IMR-90 (cell line): ENCODE measurements at regions not wholly inside any gene's neighbourhood (a gene's known extent, or its start where the extent isn't known, plus 50 kb on each side); places are given as distances from the start of the nearest gene placed in this dataset.

Source experiments
- ATAC-seq: fragments of 200-7000 bp; cut with Tn5 transposase; 2 replicates; pipeline ENCODE4 v1.9.1; 2020; ENCODE audit warnings: low read depth, mild to moderate bottlenecking, moderate library complexity
- BruUV-seq: library from RNA; stranded (reverse); fragments of 400-500 nt; replicated peaks from 2 replicates; lab custom pipeline; 2021; lab: Mats Ljungman, UMichigan
- CTCF ChIA-PET: fragments of 300-600 bp; formaldehyde crosslinking; extraction: SDS; loops from one replicate; lab custom pipeline; 2021; ENCODE audit warnings: antibody characterized with exemption; lab: Yijun Ruan, JAX
- POLR2A ChIA-PET: fragments of 300-600 bp; sonication (Branson Sonifier 250); formaldehyde crosslinking; loops from one replicate; lab custom pipeline; 2022; ENCODE audit warnings: antibody characterized with exemption; ENCODE audit not compliant: unreplicated experiment; lab: Charles Lee
- DNase-seq: peaks from one replicate; pipeline ENCODE4 v3.0.0; 2013
- H2AFZ ChIP-seq: replicated peaks from 2 replicates; pipeline ENCODE3; 2013; ENCODE audit warnings: low read length, mild to moderate bottlenecking; ENCODE audit not compliant: poor library complexity
- H2AK5ac ChIP-seq: 2 replicates; pipeline ENCODE4 v1.6.1; 2013; ENCODE audit warnings: low read depth, low read length, inconsistent platforms
- H2AK9ac ChIP-seq: replicated peaks from 2 replicates; pipeline ENCODE3; 2013; ENCODE audit warnings: mild to moderate bottlenecking, low read depth, low read length, moderate library complexity; ENCODE audit not compliant: poor library complexity
- H2BK120ac ChIP-seq: 2 replicates; pipeline ENCODE4 v1.6.1; 2013; ENCODE audit warnings: low read depth, low read length, inconsistent platforms
- H2BK15ac ChIP-seq: 3 replicates; pipeline ENCODE4 v1.6.1; 2013; ENCODE audit warnings: low read depth, low read length, inconsistent platforms
- H2BK20ac ChIP-seq: 2 replicates; pipeline ENCODE4 v1.6.1; 2013; ENCODE audit warnings: low read depth, mild to moderate bottlenecking, inconsistent platforms, low read length, moderate library complexity
- H2BK5ac ChIP-seq: 2 replicates; pipeline ENCODE4 v1.6.1; 2013; ENCODE audit warnings: mild to moderate bottlenecking, low read depth, low read length, inconsistent platforms; ENCODE audit not compliant: poor library complexity, severe bottlenecking
- H3K14ac ChIP-seq: replicated peaks from 2 replicates; pipeline ENCODE4 v1.6.1; 2013; ENCODE audit warnings: low read depth, low read length, inconsistent platforms
- H3K18ac ChIP-seq: 2 replicates; pipeline ENCODE4 v1.6.1; 2013; ENCODE audit warnings: low read depth, low read length, control low read depth
- H3K23ac ChIP-seq: 2 replicates; pipeline ENCODE4 v1.6.1; 2013; ENCODE audit warnings: low read depth, low read length, inconsistent platforms
- H3K27ac ChIP-seq: 2 replicates; pipeline ENCODE4 v1.5.1; 2013; ENCODE audit warnings: mild to moderate bottlenecking, control low read depth, low read length; ENCODE audit not compliant: insufficient read depth
- H3K27me3 ChIP-seq: 2 replicates; pipeline ENCODE4 v1.6.1; 2013; ENCODE audit warnings: low read length; ENCODE audit not compliant: control insufficient read depth, insufficient read depth
- H3K36me3 ChIP-seq: 2 replicates; pipeline ENCODE4 v1.6.1; 2013; ENCODE audit warnings: low read length, mixed read lengths; ENCODE audit not compliant: control insufficient read depth, insufficient read depth
- H3K4ac ChIP-seq: 2 replicates; pipeline ENCODE4 v1.6.1; 2013; ENCODE audit warnings: low read depth, low read length, inconsistent platforms
- H3K4me1 ChIP-seq: 2 replicates; pipeline ENCODE4 v1.6.1; 2013; ENCODE audit warnings: low read length, mixed read lengths; ENCODE audit not compliant: control insufficient read depth, insufficient read depth
- H3K4me2 ChIP-seq: 2 replicates; pipeline ENCODE4 v1.6.1; 2013; ENCODE audit warnings: low read depth, mild to moderate bottlenecking, control low read depth, low read length, moderate library complexity
- H3K4me3 ChIP-seq: 2 replicates; pipeline ENCODE4 v1.5.1; 2013; ENCODE audit warnings: low read depth, mild to moderate bottlenecking, control low read depth, low read length, moderate library complexity; ENCODE audit not compliant: insufficient read depth
- H3K56ac ChIP-seq: 2 replicates; pipeline ENCODE4 v1.6.1; 2013; ENCODE audit warnings: low read length, inconsistent platforms; ENCODE audit not compliant: insufficient read depth; ENCODE audit errors: extremely low read depth
- H3K79me1 ChIP-seq, 2 experiments: 2 replicates each; pipeline ENCODE4 v1.6.1; 2013; ENCODE audit warnings: low read length in 2 of 2, inconsistent platforms in 1 of 2, low read depth in 1 of 2
- H3K9ac ChIP-seq: 2 replicates; pipeline ENCODE4 v1.6.1; 2013; ENCODE audit warnings: low read depth, low read length, control low read depth
- H3K9me1 ChIP-seq: 2 replicates; pipeline ENCODE4 v1.6.1; 2013; ENCODE audit warnings: low read length, inconsistent platforms; ENCODE audit not compliant: insufficient read depth
- H3K9me3 ChIP-seq: 2 replicates; pipeline ENCODE4 v1.6.1; 2013; ENCODE audit warnings: low read length; ENCODE audit not compliant: control insufficient read depth, insufficient read depth
- H4K20me1 ChIP-seq: 2 replicates; pipeline ENCODE4 v1.6.1; 2013; ENCODE audit warnings: low read length, inconsistent platforms; ENCODE audit not compliant: insufficient read depth
- H4K5ac ChIP-seq: 2 replicates; pipeline ENCODE4 v1.6.1; 2013; ENCODE audit warnings: mild to moderate bottlenecking, low read depth, low read length, control low read depth
- H4K8ac ChIP-seq, 2 experiments: 2 replicates each; pipeline ENCODE4 v1.6.1; 2013; ENCODE audit warnings: low read depth in 2 of 2, low read length in 2 of 2, control low read depth in 1 of 2, inconsistent platforms in 1 of 2
- H4K91ac ChIP-seq: 2 replicates; pipeline ENCODE4 v1.6.1; 2013; ENCODE audit warnings: low read depth, low read length, inconsistent platforms; ENCODE audit not compliant: insufficient read depth
- BHLHE40 ChIP-seq: fragments of 150-350 bp; IDR thresholded peaks from 2 replicates; pipeline ENCODE4 v1.6.1; 2016; ENCODE audit warnings: mild to moderate bottlenecking, low read depth, low read length
- CHD1 ChIP-seq: IDR thresholded peaks from 2 replicates; pipeline ENCODE4 v1.6.1; 2012; ENCODE audit warnings: low read depth, low read length, improper control_type of control experiment
- CTCF ChIP-seq: conservative IDR thresholded peaks from 2 replicates; pipeline ENCODE4 v1.5.1; 2012; ENCODE audit warnings: mild to moderate bottlenecking, low read depth, low read length, improper control_type of control experiment
- FOS ChIP-seq: fragments of 150-350 bp; IDR thresholded peaks from 2 replicates; pipeline ENCODE4 v1.6.1; 2016; ENCODE audit warnings: low read depth, low read length
- MAFK ChIP-seq: IDR thresholded peaks from 2 replicates; pipeline ENCODE4 v1.6.1; 2012; ENCODE audit warnings: low read depth, low read length, improper control_type of control experiment
- MAZ ChIP-seq: IDR thresholded peaks from 2 replicates; pipeline ENCODE4 v1.6.1; 2012; ENCODE audit warnings: low read depth, mild to moderate bottlenecking, low read length, improper control_type of control experiment, moderate library complexity, borderline replicate concordance
- MXI1 ChIP-seq: IDR thresholded peaks from 2 replicates; pipeline ENCODE4 v1.6.1; 2012; ENCODE audit warnings: low read depth, mild to moderate bottlenecking, low read length, moderate library complexity, borderline replicate concordance
- NFE2L2 ChIP-seq: fragments of 150-350 bp; IDR thresholded peaks from 2 replicates; pipeline ENCODE4 v1.6.1; 2016; ENCODE audit warnings: low read depth, mild to moderate bottlenecking, low read length
- POLR2A ChIP-seq: IDR thresholded peaks from 2 replicates; pipeline ENCODE4 v1.6.1; 2012; ENCODE audit warnings: mild to moderate bottlenecking, low read depth, low read length
- RAD21 ChIP-seq: IDR thresholded peaks from 2 replicates; pipeline ENCODE4 v1.6.1; 2012; ENCODE audit warnings: low read length, improper control_type of control experiment
- USF2 ChIP-seq: fragments of 150-350 bp; IDR thresholded peaks from 2 replicates; pipeline ENCODE4 v1.6.1; 2017; ENCODE audit warnings: mild to moderate bottlenecking, antibody characterized with exemption, low read length, low read depth
- WGBS, 2 experiments: methylation state at CpG; one replicate each; pipeline versions ENCODE4 v1.1.5 to v1.1.7; 2013; ENCODE audit warnings: missing lambda C conversion rate in 2 of 2; ENCODE audit not compliant: insufficient read length in 1 of 2; ENCODE audit errors: extremely low coverage in 2 of 2; 5-methylcytosine and 5-hydroxymethylcytosine counted together
- dilution Hi-C: fragments of 300-500 bp; cut with HindIII; formaldehyde crosslinking; loops from one replicate; pipeline ENCODE4 v1.14.3; 2018; ENCODE audit warnings: low sequenced_read_pairs; ENCODE audit not compliant: unreplicated experiment
- in situ Hi-C: fragments of 300-500 bp; cut with MboI; formaldehyde crosslinking; loops from 3 replicates; pipeline ENCODE4 v1.14.3; 2019; ENCODE audit warnings: low sequenced_read_pairs, inconsistent platforms, mixed read lengths
- intact Hi-C: fragments of 100-400 bp; cut with micrococcal nuclease; formaldehyde crosslinking; loops from 2 replicates; pipeline ENCODE4 v1.10.0; 2022
- TF ChIP-seq, protein P1 (sequence below): fragments of 150-350 bp; IDR thresholded peaks from 2 replicates; pipeline ENCODE4 v1.6.1; 2016; ENCODE audit warnings: low read depth, mild to moderate bottlenecking, low read length, moderate library complexity, borderline replicate concordance

GRCh38 chr1:239061770-239062169 lies 324.6 kb upstream of the CHRM3 start:
- H3K79me1 ChIP-seq = no peaks in the 10 kb centered on the region
- H4K8ac ChIP-seq = no peak overlapping the region
- TF ChIP-seq FOS = no peak
- no peak for TF ChIP-seq NFE2L2
- no peak for TF ChIP-seq MXI1
- no peak for TF ChIP-seq BHLHE40
- TF ChIP-seq POLR2A = no peak
- TF ChIP-seq CTCF = no peak
- TF ChIP-seq RAD21 = no peak
- TF ChIP-seq MAZ = no peak
- no peak for TF ChIP-seq CHD1
- no peak for TF ChIP-seq USF2
- TF ChIP-seq, protein P1, sequence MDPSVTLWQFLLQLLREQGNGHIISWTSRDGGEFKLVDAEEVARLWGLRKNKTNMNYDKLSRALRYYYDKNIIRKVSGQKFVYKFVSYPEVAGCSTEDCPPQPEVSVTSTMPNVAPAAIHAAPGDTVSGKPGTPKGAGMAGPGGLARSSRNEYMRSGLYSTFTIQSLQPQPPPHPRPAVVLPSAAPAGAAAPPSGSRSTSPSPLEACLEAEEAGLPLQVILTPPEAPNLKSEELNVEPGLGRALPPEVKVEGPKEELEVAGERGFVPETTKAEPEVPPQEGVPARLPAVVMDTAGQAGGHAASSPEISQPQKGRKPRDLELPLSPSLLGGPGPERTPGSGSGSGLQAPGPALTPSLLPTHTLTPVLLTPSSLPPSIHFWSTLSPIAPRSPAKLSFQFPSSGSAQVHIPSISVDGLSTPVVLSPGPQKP = no peak
- no peak for TF ChIP-seq MAFK
- H2BK120ac ChIP-seq = no peak overlapping the region
- H3K9me1 ChIP-seq = no peaks in the 10 kb centered on the region
- H4K91ac ChIP-seq = no peak overlapping the region
- no peak overlapping the region for H2BK15ac ChIP-seq
- POLR2A ChIA-PET = no interaction called here
- H3K14ac ChIP-seq = no peak overlapping the region
- no peak overlapping the region for H3K27ac ChIP-seq
- CTCF ChIA-PET = no interaction called here
- no peak overlapping the region for H2AFZ ChIP-seq
- no peaks in the 10 kb centered on the region for H3K27me3 ChIP-seq
- H3K4ac ChIP-seq = no peak overlapping the region
- WGBS, 2 experiments = no CpG with 5 or more reads among the region's 7 CpGs
- H4K20me1 ChIP-seq = no peaks in the 10 kb centered on the region
- H3K4me1 ChIP-seq = no peaks in the 10 kb centered on the region
- intact Hi-C loops = no loop called here
- H3K18ac ChIP-seq = no peak overlapping the region
- no peak overlapping the region for H2BK20ac ChIP-seq
- BruUV-seq = no TSS peak
- H4K5ac ChIP-seq = no peak overlapping the region
- dilution Hi-C loops = no loop called here
- no peak overlapping the region for H3K23ac ChIP-seq
- no peak for ATAC-seq
- peaks cover 13% of the 10 kb centered on the region for H3K9me3 ChIP-seq
- H2AK5ac ChIP-seq = no peak overlapping the region
- no peak overlapping the region for H3K9ac ChIP-seq
- no peak for DNase-seq
- H2BK5ac ChIP-seq = no peak overlapping the region
- in situ Hi-C loops = no loop called here
- no peak overlapping the region for H3K4me3 ChIP-seq
- H3K36me3 ChIP-seq = no peaks in the 10 kb centered on the region
- no peak overlapping the region for H2AK9ac ChIP-seq
- H3K4me2 ChIP-seq = no peak overlapping the region
- H3K56ac ChIP-seq = no peak overlapping the region
